ENCODE measurements at regions not wholly inside any gene's neighbourhood (a gene's known extent, or its start where the extent isn't known, plus 50 kb on each side); places are given as distances from the start of the nearest gene placed in this dataset.
"Not testable (repeated sequence)": the region's sequence is repeated elsewhere in the genome, so short reads cannot be mapped to it uniquely, and the experiment has no call there.

DNA sequence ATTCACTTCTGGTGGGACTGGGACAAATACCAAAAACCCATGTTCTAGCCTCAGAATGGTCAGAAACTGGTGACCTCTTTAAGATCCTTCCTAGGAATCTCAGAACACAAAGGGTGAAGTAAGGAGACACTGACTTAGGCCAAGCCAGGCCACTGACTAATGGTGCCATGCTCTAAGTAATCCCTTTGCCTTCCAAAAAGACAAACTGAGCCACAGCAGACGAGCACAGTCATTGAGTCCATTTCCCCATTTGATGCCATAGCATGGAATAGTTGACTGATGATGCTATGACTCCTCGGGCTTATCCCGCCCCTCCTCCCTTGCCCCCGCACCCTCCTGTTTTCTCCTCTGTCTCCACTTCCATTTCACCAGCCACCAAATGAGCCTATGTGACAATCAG, 145.8 kb upstream of the ZNF648 start:
- intact Hi-C loops (cut with micrococcal nuclease), result no loop called here
- ATAC-seq, result peak; percentile 14
- no peak for DNase-seq

DNA sequence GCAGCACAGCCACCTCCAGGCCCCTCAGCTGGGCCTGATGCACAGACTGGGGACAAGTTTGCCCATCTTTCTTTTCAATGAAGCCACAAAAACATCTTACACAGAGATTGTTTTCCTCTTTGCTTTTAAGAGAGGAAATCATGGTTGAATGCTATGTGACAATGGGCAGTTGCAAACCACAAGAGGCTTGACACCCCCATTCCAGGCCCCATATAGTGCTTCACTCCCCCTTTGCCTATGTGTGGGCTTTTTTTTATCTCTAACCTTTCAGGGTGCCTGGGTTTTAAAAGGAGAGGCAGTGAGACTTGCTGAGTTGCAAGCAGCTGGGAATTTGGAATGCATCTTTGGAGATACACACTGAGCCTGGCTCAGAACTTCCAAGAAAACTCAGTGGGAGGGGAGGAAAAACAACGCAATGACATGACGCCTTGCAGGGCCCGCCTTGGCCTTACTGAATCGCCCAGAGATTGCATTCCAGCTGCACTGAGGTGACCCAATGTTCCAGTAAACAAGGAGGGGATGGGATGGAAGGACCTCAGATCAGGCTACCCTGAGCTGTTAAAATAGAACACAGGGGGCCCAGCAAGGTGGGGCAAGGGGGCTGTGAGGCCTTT, 145.2 kb upstream of the ZNF648 start:
- DNase-seq, result peak; percentile 73
- intact Hi-C loops (cut with micrococcal nuclease), result no loop called here
- peak; percentile 92 for ATAC-seq

DNA sequence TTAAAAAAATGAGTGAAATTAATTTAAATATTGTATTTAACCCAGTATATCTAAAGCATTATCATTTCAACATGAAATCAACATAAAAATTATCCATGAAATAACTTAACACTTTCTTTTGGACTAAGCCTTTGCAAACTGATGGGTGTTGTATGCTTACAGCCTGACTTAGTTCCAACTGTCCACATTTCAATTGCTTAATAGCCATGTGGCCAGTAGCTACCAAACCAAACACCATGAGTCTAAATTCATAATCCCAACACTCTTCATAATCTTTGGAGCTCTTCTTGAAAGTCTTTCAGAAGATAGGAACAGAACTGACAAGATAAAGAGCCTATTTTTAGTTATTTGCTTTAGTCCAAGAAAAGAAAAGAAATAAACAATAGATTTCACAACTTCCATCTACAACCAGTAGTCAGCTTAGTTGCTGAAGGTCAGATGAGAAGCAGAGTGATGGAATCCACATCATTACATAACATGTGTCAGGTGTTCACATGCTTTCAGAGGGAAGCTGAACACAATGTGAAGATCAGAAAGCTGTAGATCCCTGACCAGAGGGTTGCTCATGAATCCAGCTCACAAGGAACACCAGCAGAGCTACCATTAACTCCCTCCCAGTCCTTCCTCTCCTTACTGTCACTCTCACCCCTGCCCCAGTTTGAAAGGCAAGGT, 144.0 kb upstream of the ZNF648 start:
- intact Hi-C loops (cut with micrococcal nuclease), result no loop called here
- no peak for DNase-seq
- peak; percentile 39 for ATAC-seq

DNA sequence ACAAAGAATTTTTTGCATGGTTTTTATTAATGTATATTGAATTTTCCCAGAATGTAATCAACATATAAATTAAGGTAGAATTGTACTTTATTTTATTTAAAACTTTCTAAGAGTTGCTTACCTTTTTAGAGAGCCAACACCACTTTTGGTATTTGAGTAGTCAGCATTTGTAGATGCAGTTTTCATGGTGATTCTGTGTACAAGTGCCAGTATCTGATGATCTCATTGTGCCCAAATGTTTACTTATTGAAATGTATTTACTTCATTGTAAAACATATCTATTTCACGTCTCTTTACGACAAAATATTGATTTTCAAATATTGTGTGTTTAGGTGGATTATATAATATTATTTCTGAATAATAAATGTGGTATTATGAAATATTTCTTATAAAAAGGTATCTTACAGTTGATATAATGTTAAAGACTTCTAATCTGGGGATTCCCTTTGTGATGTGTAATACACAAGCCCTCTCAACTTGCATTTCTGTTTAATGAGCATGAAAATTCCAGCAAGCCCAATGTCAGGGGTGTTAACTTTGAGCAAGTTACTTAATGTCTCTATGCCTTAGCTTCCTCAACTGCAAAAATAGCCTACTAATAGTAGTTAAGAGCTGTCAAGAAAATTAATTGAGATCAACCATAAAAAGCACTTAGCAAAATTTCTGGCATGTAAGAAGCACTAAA, 141.8 kb upstream of the ZNF648 start:
- intact Hi-C loops (cut with micrococcal nuclease), result no loop called here
- DNase-seq (no peak), ATAC-seq (no peak)

DNA sequence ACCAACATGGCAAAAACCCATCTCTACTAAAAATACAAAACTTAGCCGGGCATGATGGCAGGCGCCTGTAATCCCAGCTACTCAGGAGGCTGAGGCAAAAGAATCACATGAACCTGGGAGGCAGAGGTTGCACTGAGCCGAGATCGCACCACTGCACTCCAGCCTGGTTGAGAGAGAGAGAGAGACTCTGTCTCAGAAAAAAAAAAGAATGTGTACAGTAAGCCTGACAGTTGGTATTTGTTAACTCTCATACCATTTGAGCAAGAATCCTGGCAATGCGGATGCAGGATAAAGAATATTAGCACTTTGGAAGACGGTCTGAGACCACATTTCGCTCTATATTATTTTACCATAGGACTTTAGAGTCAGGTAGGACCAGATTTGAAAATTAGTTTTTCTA, 140.0 kb upstream of the ZNF648 start:
- ATAC-seq; DNase-seq; intact Hi-C loops (cut with micrococcal nuclease): not testable (repeated sequence)

DNA sequence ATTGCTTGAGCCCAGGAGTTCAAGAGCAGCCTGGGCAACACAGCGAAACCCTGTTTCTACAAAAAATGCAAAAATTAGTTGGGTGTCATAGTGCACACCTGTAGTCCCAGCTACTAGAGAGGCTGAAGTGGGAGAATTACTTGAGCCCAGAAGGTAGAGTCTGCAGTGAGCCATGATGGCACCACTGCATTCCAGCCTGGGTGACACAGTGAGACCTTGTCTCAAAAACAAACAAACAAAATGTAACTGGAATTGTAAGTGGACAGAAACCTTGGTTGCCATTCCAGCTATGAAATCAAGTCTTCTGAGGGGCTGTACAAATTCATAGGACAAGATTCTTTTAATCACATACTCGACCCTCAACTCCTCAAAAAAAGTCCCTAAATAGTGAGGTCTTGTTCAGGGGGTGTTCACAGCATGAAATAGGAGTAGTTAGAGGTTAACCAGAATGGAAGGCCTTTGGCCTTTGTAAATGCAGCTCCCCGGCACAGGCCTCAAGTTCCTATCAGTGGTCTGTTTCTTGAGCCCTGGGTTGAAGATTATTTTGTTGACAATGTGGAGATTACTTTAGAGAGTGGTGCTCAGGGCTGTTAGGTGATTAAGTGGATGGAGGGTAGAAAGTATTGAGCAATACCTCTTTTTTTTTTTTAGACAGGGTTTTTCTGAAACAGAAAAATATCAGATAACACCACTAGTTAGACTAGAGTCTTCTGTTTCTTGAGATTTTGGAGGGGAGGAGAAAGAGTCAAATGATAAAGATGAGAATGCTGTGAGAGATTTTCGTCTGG, 138.7 kb upstream of the ZNF648 start:
- intact Hi-C loops (cut with micrococcal nuclease), result no loop called here
- no peak for ATAC-seq
- DNase-seq, result no peak

DNA sequence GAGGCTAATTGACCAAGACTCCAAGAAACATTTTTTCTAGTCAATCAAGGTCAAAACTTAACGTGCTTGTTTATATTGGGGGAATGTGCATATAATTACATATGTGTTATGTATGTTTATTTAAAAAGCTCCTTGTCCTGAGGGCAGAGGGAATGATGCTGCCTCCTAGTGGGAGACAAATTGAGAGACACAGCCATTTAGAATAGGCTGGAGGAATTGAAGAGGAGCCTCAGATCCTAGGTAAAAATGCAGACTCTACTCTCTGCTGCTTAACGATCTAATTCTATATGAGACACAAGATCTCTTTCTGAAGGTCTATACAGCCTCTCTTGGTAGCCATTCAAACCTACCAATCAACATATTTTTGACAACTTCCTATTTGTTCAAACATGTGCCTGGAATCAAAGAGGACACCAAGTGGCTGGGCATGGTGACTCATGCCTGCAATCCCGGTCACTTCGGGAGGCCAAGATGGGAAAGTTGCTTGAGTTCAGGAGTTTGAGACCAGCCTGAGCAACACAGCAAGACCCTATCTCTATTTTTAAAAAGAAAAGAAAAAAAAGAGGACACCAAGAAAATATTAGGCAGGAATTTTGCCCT, 136.6 kb upstream of the ZNF648 start:
- DNase-seq (no peak), ATAC-seq (no peak)

DNA sequence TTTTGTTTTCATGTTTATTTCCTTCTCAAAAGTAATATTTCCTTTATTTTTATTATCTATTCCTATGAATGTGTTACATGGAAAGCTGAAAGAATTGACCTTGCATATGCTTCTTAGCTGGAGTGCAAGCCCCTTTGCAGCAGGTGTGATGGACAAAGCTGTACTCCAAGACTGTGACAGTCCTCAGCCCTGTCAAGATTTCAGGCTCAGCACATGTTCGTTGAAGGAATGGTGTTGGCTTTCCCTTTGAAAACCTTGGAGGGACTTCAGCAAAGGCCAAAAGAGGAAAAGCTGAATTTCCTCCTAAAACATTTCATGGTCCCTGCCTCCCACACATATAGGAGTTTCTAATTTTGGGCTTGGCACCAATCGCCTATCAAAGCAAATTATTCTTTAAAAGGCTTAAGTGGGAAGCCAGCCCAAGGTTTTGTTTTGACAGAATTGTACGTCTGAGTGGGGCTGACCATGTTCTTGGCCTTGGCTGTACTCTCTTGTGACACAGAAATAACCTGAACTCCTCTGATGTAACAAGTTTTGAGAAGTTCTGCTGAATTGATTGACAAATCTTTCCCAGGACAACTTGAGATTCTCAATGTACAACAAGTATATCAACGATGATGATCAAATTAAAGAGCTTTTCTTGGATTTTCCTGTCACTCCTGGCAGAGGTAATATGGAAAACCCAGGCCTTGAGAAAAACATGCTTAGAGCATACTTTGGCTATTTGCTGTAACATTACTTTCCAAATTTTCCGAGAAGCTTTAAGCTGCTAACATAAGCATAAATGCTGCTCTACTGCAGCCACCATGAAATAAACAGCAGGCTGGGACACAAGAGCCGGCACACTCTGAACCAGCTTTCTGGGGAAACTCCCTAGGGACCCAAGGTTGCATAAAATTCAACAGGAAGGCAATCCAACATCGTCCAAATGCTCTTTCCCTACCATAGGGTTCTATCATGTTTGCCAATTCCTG, 135.7 kb upstream of the ZNF648 start:
- DNase-seq, result peak; percentile 34
- intact Hi-C loops (cut with micrococcal nuclease), result no loop called here
- peak; percentile 85 for ATAC-seq

More for the DNA sequence above, 136.6 kb upstream of the ZNF648 start:
- intact Hi-C loops (cut with micrococcal nuclease), result no loop called here

DNA sequence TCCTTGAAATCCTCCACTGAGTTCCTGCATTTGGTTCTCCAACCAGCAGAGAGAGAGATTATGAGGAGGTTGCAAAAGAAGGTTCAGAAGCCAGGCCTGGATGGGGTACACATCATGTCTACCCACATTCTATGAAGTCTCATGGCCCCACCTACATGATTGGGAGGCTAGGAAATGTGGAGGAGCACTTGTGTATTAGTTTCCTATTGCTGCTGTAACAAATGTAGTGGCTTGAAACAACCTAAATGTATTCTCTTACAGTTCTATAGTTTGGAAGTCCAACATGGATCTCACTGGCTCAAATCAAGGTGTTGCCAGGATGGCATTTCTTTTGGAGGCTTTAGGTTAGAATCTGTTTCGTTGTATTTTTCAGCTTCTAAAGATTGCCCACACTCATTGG, 134.2 kb upstream of the ZNF648 start:
- intact Hi-C loops (cut with micrococcal nuclease), result no loop called here
- ATAC-seq (no peak), DNase-seq (no peak)

DNA sequence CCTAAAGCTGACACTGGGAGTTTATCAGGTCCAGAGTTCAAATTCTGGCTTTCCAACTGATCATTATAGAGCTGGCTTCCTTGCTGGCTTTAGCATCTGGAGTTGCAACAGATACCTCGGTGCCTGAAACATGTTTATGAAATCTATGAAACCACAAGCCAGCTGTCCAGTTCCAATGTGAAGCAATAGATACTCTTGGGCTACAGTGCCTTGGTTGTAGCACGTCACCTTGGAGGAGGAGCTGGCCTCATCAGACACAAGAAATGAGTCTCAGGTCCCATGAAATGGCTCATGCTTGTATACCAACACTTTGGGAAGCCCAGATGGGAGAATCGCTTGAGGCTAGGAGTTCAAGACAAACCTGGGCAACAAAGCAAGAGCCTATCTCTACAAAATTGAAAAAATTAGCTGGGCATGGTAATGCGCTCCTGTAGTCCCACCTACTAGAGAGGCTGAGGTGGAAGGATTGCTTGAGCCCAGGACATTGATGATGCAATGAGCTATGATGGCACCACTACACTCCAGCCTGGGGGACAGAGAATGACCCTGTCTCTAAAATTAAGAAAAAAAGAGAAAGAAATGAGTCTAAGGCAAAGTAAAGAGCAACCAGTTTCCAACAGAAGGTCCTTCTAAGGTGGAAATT, 132.5 kb upstream of the ZNF648 start:
- DNase-seq (peak; percentile 44), ATAC-seq (peak; percentile 73)
- intact Hi-C loops (cut with micrococcal nuclease), result no loop called here

DNA sequence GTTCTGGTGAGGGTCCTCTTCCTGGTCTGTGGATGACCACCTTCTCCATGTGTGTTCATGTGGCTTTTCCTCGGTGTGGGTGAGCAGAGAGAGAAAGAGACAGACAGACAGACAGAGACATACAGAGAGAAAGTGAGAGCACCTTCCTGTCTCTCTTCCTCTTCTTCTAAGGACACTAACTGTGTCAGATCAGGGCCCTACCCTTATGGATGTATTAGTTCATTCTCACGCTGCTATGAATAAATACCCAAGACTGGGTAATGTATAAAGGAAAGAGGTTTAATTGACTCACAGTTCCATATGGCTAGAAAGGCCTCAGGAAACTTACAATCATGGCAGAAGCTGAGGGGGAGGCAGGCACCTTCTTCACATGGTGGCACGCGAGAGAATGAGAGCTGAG, 131.5 kb upstream of the ZNF648 start:
- no peak for DNase-seq
- intact Hi-C loops (cut with micrococcal nuclease), result no loop called here
- ATAC-seq, result no peak

DNA sequence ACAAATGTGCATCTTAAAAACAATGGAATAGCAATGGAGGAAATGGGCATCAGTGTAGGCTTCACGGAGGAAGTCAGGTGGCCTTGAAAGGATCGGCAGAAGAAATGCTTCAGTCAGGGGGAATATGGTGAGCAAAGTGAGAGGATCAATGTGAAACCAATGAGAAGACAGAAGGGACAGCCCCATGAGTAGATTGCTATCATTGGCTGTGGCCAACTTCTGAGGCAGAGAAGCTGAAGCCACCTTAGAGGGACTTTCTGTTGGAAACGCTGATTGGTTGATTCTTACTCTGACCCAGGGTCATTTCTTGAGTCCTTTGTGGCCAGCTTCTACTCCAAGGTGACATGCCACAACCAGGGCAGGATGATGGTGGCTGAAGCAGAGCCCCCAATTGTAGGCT, 130.7 kb upstream of the ZNF648 start:
- intact Hi-C loops (cut with micrococcal nuclease), result no loop called here
- ATAC-seq (no peak), DNase-seq (no peak)

DNA sequence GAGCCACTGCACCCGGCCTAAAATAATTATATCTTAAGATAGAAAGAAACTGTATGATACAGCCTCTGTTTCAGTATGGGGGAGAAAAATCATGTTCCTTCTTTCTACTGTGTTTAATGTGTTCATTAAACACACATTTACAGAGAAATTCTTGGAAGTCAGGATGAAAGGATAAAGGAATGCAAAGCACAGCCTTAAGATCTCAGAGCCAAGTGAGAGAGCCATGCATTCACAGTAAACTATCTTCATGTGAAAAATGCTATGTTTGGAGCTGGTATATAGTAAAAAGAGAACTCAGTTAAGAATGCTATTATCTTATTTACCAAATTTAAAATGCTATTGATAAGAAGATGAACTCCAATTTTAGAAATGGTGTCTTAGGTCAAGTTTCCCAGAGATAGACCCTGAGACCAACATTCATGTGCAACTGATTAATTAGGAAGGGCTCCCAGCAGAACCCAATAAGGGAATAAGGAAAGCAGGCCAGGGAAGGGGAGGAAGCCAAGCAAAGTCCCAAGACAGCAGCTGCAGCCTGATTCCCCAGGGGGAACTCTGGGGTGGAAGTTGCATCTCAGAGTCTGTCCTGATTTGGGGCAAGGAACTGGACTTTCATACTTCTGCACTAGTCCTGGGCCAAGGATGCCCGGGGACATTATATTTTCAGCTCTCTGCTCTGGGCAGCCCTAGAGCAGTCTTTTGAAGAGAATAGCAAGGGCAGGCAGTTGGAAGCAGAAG, 130.0 kb upstream of the ZNF648 start:
- intact Hi-C loops (cut with micrococcal nuclease), result no loop called here
- no peak for DNase-seq
- peak; percentile 20 for ATAC-seq

DNA sequence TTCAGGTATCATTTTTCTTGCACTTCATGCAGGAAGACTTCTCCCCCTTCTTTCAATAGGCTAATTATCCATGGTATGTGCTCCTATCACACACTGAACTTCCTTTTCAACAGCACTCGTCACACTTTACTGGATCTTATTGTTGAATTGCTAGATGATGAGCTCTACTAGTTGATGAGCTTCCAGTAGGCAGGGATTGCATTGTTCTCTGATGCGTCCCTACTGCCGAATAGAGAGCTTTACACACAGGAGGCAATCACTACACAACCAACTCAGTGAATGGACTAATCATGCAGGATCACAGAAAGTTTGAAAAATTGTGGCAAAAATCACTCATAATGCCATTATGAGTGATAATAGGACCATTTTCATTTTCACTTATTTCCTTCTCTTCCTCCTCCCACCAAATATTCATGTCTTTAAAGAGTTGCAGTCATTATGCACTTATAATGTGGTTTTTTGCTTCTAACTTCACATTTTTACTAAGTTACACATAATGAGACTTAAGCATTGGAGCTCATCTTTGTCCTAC, 128.1 kb upstream of the ZNF648 start:
- ATAC-seq (no peak), DNase-seq (no peak)
- intact Hi-C loops (cut with micrococcal nuclease), result no loop called here

DNA sequence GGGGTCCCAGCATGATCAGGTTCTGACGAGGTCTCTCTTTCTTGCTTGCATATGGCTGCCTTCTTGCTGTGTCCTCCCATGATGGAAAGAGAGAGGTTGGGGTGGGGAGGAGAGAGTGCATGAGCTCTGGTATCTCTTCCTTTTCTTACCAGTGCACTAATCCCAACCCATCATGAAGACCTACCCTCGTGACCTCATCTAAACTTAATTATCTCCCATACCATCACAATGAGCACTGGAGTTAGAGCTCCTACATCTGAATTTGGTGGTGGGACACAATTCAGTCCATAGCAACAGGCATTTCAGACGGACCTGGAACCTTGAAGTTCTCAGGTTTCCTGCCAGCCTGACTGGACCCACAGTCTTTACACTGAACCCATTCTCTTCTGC, 125.2 kb upstream of the ZNF648 start:
- DNase-seq, result no peak
- ATAC-seq, result no peak
- intact Hi-C loops (cut with micrococcal nuclease), result no loop called here

DNA sequence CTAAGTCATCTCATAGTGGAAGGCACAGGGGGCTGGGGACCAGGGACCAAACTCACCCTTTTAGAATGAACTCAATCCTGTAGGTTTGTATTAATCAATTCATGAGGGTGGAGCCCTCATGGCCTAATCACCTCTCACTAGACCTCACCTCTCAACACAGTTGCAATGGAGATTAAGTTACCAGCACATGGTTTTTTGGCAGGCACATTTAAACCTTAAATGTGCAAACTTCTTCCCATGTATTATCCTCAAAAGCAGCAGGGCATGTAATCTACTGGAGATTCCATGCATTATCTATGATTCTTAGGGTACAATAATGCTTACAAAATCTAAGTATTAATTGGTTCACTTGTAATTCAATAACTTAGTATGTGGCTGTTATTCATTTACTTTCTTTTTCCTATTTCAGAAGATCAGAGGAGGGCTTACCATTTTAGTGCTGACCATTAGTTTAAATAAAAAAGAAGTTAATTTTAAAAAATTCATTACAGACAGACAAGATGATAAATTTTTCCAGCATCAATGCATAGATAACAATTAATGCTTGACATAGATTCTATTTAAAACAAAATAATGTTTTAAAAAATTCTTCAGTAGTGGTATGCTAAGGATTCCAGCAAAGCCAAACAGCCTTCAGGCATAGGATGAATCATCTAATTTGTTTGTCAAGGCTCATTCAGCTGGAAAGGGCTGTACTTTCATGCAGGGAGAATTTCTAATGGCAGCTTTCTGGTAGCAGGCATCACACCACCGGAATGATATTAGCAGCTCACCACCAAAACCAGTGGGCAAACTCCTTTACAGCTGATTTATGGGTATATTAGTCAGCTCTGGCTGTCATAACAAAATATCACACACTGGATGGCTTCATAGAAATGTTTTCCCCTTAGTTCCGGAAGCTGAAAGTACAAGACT, 124.6 kb upstream of the ZNF648 start:
- no peak for ATAC-seq
- no peak for DNase-seq
- intact Hi-C loops (cut with micrococcal nuclease), result no loop called here
